ENCODE measurements at regions not wholly inside any gene's neighbourhood (a gene's known extent, or its start where the extent isn't known, plus 50 kb on each side); places are given as distances from the start of the nearest gene placed in this dataset.
A peak's percentile ranks its signal among the peaks of the same experiment; 100 is the strongest.

DNA sequence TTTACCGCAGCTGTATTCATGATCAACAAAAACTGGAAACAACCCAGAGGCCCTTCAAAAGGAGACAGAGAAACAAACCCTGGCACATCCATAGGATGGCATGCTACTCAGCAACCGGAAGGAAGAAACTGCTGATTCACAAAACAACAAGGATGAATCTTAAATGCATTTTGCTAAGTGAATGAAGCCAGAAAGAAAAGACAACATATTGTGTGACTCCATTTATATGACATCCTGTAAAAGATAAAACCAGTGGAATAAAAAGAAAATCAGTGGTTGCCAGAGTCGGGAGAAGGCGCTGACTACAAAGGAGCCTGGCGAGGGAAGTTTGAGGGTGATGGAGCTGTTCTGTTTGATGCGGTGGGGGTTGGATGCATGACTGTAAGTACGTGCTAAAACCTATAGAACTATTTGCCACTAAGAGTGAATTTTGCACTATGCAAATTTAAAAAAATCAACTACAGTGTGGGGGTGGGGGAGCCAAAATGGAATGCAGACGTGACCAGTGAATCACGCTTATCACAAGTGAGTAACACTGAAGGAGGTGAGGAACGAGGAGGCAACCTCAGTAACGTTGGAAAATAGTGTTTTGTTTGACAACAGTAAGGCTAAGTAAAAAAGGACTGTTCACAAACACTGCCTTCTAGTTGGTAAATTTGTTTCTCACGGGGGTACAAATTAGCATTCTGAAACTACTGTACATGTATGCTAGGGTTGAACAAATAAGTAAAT lies 108.9 kb downstream of the INHBB start:
- no peak for TF ChIP-seq CREB1 (IDR thresholded peaks at IDR 0.05; ENCODE audit: low read depth)
- TF ChIP-seq FOXM1 (IDR thresholded peaks at IDR 0.05; ENCODE audit: borderline replicate concordance, low read depth) = no peak
- TF ChIP-seq, protein P1, sequence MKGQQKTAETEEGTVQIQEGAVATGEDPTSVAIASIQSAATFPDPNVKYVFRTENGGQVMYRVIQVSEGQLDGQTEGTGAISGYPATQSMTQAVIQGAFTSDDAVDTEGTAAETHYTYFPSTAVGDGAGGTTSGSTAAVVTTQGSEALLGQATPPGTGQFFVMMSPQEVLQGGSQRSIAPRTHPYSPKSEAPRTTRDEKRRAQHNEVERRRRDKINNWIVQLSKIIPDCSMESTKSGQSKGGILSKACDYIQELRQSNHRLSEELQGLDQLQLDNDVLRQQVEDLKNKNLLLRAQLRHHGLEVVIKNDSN (IDR thresholded peaks at IDR 0.05) = no peak
- TF ChIP-seq TAF1 (IDR thresholded peaks at IDR 0.05; ENCODE audit: low read depth) = no peak
- no peak for TF ChIP-seq EP300 (IDR thresholded peaks at IDR 0.05; ENCODE audit: borderline replicate concordance)
- TF ChIP-seq TEAD4 (IDR thresholded peaks at IDR 0.05) = no peak
- TF ChIP-seq YY1 (IDR thresholded peaks at IDR 0.05; ENCODE audit: low read depth) = no peak
- TF ChIP-seq, protein P2, sequence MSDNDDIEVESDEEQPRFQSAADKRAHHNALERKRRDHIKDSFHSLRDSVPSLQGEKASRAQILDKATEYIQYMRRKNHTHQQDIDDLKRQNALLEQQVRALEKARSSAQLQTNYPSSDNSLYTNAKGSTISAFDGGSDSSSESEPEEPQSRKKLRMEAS (IDR thresholded peaks at IDR 0.05) = no peak
- TF ChIP-seq ZBTB7A (IDR thresholded peaks at IDR 0.05; ENCODE audit: low read depth) = no peak
- no peak for TF ChIP-seq RAD21 (IDR thresholded peaks at IDR 0.05; ENCODE audit: low read depth)
- TF ChIP-seq, protein P3, sequence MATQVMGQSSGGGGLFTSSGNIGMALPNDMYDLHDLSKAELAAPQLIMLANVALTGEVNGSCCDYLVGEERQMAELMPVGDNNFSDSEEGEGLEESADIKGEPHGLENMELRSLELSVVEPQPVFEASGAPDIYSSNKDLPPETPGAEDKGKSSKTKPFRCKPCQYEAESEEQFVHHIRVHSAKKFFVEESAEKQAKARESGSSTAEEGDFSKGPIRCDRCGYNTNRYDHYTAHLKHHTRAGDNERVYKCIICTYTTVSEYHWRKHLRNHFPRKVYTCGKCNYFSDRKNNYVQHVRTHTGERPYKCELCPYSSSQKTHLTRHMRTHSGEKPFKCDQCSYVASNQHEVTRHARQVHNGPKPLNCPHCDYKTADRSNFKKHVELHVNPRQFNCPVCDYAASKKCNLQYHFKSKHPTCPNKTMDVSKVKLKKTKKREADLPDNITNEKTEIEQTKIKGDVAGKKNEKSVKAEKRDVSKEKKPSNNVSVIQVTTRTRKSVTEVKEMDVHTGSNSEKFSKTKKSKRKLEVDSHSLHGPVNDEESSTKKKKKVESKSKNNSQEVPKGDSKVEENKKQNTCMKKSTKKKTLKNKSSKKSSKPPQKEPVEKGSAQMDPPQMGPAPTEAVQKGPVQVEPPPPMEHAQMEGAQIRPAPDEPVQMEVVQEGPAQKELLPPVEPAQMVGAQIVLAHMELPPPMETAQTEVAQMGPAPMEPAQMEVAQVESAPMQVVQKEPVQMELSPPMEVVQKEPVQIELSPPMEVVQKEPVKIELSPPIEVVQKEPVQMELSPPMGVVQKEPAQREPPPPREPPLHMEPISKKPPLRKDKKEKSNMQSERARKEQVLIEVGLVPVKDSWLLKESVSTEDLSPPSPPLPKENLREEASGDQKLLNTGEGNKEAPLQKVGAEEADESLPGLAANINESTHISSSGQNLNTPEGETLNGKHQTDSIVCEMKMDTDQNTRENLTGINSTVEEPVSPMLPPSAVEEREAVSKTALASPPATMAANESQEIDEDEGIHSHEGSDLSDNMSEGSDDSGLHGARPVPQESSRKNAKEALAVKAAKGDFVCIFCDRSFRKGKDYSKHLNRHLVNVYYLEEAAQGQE (IDR thresholded peaks at IDR 0.05; ENCODE audit: low read depth) = no peak
- TF ChIP-seq EGR1 (IDR thresholded peaks at IDR 0.05) = no peak
- TF ChIP-seq NFIC (IDR thresholded peaks at IDR 0.05) = no peak
- no peak for TF ChIP-seq CEBPB (IDR thresholded peaks at IDR 0.05)
- TF ChIP-seq TCF12 (IDR thresholded peaks at IDR 0.05; ENCODE audit: low read depth) = no peak

DNA sequence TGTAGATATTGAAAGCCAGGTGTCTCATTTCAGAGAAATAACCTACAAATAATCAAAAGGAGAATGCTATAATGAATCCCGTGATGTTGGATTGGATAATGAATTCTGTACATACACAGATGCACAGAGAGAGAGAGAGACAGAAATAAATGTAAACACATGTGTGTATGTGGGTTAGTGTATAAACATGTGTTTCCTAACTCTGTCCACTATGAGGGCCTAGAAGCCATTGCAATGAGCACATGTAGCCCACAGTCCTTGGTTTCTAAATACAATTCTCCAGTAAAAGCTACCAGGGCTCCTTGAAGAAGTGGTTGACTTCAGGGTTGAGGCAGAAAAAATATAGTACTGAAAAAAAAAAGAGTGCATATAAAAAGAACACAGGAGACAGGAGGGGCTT lies 109.5 kb downstream of the INHBB start:
- TF ChIP-seq TCF12 (IDR thresholded peaks at IDR 0.05; ENCODE audit: low read depth) (no peak), NFIC (IDR thresholded peaks at IDR 0.05) (no peak), CREB1 (IDR thresholded peaks at IDR 0.05; ENCODE audit: low read depth) (no peak), FOXM1 (IDR thresholded peaks at IDR 0.05; ENCODE audit: borderline replicate concordance, low read depth) (no peak), YY1 (IDR thresholded peaks at IDR 0.05; ENCODE audit: low read depth) (no peak), EGR1 (IDR thresholded peaks at IDR 0.05) (no peak), EP300 (IDR thresholded peaks at IDR 0.05; ENCODE audit: borderline replicate concordance) (no peak), RAD21 (IDR thresholded peaks at IDR 0.05; ENCODE audit: low read depth) (no peak), TEAD4 (IDR thresholded peaks at IDR 0.05) (no peak)
- TF ChIP-seq, protein P3 (IDR thresholded peaks at IDR 0.05; ENCODE audit: low read depth) = no peak
- TF ChIP-seq, protein P1 (IDR thresholded peaks at IDR 0.05) = no peak
- TF ChIP-seq, protein P2 (IDR thresholded peaks at IDR 0.05) = no peak

DNA sequence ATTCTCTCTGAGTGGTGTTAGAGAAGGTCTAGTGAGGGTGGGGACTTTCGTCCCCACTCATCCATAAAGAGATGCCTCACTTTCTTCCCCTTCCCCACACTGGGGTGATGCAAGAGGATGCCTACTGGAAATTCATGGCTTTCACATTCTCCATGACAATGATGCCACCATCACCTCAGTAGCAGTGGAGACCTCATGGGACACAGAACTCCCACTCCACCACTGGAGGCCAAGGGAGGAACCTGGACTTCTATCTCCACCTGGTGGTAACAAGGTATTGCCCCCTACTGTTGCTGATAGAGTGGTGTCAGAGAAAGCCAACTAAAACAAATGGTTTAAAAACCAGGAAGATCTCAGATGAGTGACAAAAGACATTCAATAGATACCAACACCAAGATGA lies 110.9 kb downstream of the INHBB start:
- no peak for TF ChIP-seq TEAD4 (IDR thresholded peaks at IDR 0.05)
- peak; percentile 64 for TF ChIP-seq RAD21 (IDR thresholded peaks at IDR 0.05; ENCODE audit: low read depth)
- TF ChIP-seq FOXM1 (IDR thresholded peaks at IDR 0.05; ENCODE audit: borderline replicate concordance, low read depth) = no peak
- no peak for TF ChIP-seq CEBPB (IDR thresholded peaks at IDR 0.05)

DNA sequence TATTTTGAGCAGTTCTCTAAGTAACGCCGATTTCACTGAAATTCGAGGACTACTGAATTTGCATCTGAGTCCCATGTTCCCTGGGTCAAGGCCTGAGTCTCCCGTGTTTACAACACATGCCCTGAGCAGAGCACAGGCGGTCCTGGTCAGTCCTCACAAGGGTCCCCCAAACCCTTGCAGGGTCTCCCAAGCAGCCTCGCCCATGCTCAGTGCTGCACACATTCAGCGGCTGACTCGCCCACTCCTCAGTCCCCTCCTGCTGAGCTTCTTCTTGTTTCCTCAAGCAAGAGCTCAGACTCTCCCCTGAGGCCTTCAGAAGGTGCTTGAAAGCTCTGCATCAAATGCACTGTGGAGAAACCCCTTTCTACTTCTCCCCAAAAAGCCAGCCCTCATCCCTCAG lies 114.6 kb downstream of the INHBB start:
- TF ChIP-seq EP300 (IDR thresholded peaks at IDR 0.05; ENCODE audit: borderline replicate concordance) (no peak), CEBPB (IDR thresholded peaks at IDR 0.05) (no peak), TEAD4 (IDR thresholded peaks at IDR 0.05) (no peak), CREB1 (IDR thresholded peaks at IDR 0.05; ENCODE audit: low read depth) (no peak), FOXM1 (IDR thresholded peaks at IDR 0.05; ENCODE audit: borderline replicate concordance, low read depth) (no peak), TCF12 (IDR thresholded peaks at IDR 0.05; ENCODE audit: low read depth) (no peak), NFIC (IDR thresholded peaks at IDR 0.05) (no peak), ZBTB7A (IDR thresholded peaks at IDR 0.05; ENCODE audit: low read depth) (no peak), RAD21 (IDR thresholded peaks at IDR 0.05; ENCODE audit: low read depth) (no peak), TAF1 (IDR thresholded peaks at IDR 0.05; ENCODE audit: low read depth) (no peak), EGR1 (IDR thresholded peaks at IDR 0.05) (no peak), YY1 (IDR thresholded peaks at IDR 0.05; ENCODE audit: low read depth) (no peak)
- TF ChIP-seq, protein P1 (IDR thresholded peaks at IDR 0.05) = no peak
- TF ChIP-seq, protein P2 (IDR thresholded peaks at IDR 0.05) = no peak
- TF ChIP-seq, protein P3 (IDR thresholded peaks at IDR 0.05; ENCODE audit: low read depth) = no peak
